Panc1 (cell line): ENCODE measurements at regions not wholly inside any gene's neighbourhood (a gene's known extent, or its start where the extent isn't known, plus 50 kb on each side); places are given as distances from the start of the nearest gene placed in this dataset.

Source experiments
- ATAC-seq: fragments of 200-7000 bp; cut with Tn5 transposase; 2 replicates; pipeline ENCODE4 v1.9.1; 2020; ENCODE audit warnings: mild to moderate bottlenecking, moderate library complexity
- BruUV-seq: library from RNA; stranded (reverse); fragments of 400-500 nt; replicated peaks from 2 replicates; lab custom pipeline; 2021; lab: Mats Ljungman, UMichigan
- CTCF ChIA-PET: fragments of 300-600 bp; sonication (Branson Sonifier 250); formaldehyde crosslinking; loops from one replicate; lab custom pipeline; 2022; ENCODE audit warnings: antibody characterized with exemption; lab: Charles Lee
- POLR2A ChIA-PET: fragments of 300-600 bp; sonication (Branson Sonifier 250); formaldehyde crosslinking; loops from one replicate; lab custom pipeline; 2022; ENCODE audit warnings: antibody characterized with exemption; lab: Charles Lee
- DNase-seq: peaks from one replicate; pipeline ENCODE4 v3.0.0-alpha.2; 2010; ENCODE audit warnings: low read depth, low spot score
- H3K27ac ChIP-seq: 2 replicates; pipeline ENCODE4 v1.5.1; 2011; ENCODE audit warnings: mild to moderate bottlenecking, low read length, inconsistent platforms
- H3K27me3 ChIP-seq: fragments of 200-500 bp; sonication (Bioruptor generic); 2 replicates; pipeline ENCODE4 v1.6.0; 2014; ENCODE audit warnings: low read length, inconsistent platforms; ENCODE audit not compliant: control insufficient read depth, insufficient read depth
- H3K36me3 ChIP-seq: fragments of 200-500 bp; sonication (Bioruptor generic); 2 replicates; pipeline ENCODE4 v1.5.1; 2014; ENCODE audit warnings: inconsistent platforms, mild to moderate bottlenecking, low read length, moderate library complexity; ENCODE audit not compliant: control insufficient read depth, insufficient read depth
- H3K4me1 ChIP-seq: 2 replicates; pipeline ENCODE4 v1.5.1; 2011; ENCODE audit warnings: inconsistent platforms, mild to moderate bottlenecking, low read length, moderate library complexity; ENCODE audit not compliant: control insufficient read depth, insufficient read depth
- H3K4me3 ChIP-seq, 2 experiments: 2 replicates each; pipeline ENCODE4 v1.5.1; 2011 to 2012; ENCODE audit warnings: low read depth in 2 of 2, low read length in 2 of 2, mild to moderate bottlenecking in 2 of 2, inconsistent platforms in 1 of 2, moderate library complexity in 1 of 2
- H3K9me3 ChIP-seq: fragments of 200-500 bp; sonication (Bioruptor generic); 2 replicates; pipeline ENCODE4 v1.5.1; 2014; ENCODE audit warnings: low read depth, mild to moderate bottlenecking, inconsistent platforms, low read length, moderate library complexity; ENCODE audit not compliant: control insufficient read depth, insufficient read depth
- POLR2AphosphoS5 ChIP-seq: IDR thresholded peaks from 2 replicates; pipeline ENCODE4 v1.6.1; 2012; ENCODE audit warnings: mild to moderate bottlenecking, low read depth, low read length, moderate library complexity
- REST ChIP-seq, 2 experiments: IDR thresholded peaks; 2 replicates each; pipeline ENCODE4 v1.6.1; 2011 to 2012; ENCODE audit warnings: low read depth in 2 of 2, control low read depth in 1 of 2, low read length in 1 of 2, mild to moderate bottlenecking in 1 of 2, moderate library complexity in 1 of 2; ENCODE audit not compliant: insufficient read depth in 1 of 2
- SIN3A ChIP-seq: IDR thresholded peaks from 2 replicates; pipeline ENCODE4 v1.6.1; 2012; ENCODE audit warnings: low read depth, mild to moderate bottlenecking, low read length, moderate library complexity, borderline replicate concordance; ENCODE audit not compliant: insufficient read depth
- TCF7L2 ChIP-seq: IDR thresholded peaks from 2 replicates; pipeline ENCODE4 v1.6.1; 2011; ENCODE audit warnings: mild to moderate bottlenecking, low read depth, low read length, inconsistent platforms
- in situ Hi-C: cut with HindIII; loops from 2 replicates; pipeline ENCODE4 v1.10.0; 2016; ENCODE audit warnings: low sequenced_read_pairs, low pct_unique_long_range_greater_than_20kb
- intact Hi-C: fragments of 100-400 bp; cut with micrococcal nuclease; formaldehyde crosslinking; loops from one replicate; pipeline ENCODE4 v1.10.0; 2022; ENCODE audit not compliant: unreplicated experiment
- TF ChIP-seq, protein P1 (sequence below): fragments of 450-650 bp; IDR thresholded peaks from 2 replicates; pipeline ENCODE4 v1.5.1; 2017; ENCODE audit warnings: mild to moderate bottlenecking

DNA sequence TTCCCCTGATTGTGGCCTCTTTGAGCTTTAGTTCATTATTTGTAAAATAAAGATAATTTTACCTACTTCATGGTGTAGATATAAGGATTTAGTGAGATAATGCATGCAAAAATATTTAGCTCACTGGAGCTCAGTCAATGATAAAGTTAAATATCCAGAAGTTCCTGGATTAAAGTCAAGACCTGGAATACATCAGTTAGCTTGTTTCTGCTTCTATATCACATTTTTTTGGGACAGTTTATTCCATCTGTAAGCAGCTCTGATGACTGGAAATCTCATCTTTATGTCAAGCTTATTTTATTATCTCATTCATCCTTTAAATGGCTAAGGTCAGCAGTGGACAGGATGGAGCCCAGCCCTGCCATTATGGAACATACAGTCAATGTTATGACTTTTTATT lies 152.0 kb downstream of the EVA1A start:
- H3K27me3 ChIP-seq, result no peaks in the 10 kb centered on the region
- TF ChIP-seq SIN3A, result no peak
- no peak for TF ChIP-seq POLR2AphosphoS5
- TF ChIP-seq TCF7L2, result no peak
- no peak for TF ChIP-seq REST (IDR thresholded peaks at IDR 0.05; ENCODE audit: insufficient read depth in 1 of 2, low read depth in 2 of 2, low read length in 1 of 2)
- TF ChIP-seq, protein P1, sequence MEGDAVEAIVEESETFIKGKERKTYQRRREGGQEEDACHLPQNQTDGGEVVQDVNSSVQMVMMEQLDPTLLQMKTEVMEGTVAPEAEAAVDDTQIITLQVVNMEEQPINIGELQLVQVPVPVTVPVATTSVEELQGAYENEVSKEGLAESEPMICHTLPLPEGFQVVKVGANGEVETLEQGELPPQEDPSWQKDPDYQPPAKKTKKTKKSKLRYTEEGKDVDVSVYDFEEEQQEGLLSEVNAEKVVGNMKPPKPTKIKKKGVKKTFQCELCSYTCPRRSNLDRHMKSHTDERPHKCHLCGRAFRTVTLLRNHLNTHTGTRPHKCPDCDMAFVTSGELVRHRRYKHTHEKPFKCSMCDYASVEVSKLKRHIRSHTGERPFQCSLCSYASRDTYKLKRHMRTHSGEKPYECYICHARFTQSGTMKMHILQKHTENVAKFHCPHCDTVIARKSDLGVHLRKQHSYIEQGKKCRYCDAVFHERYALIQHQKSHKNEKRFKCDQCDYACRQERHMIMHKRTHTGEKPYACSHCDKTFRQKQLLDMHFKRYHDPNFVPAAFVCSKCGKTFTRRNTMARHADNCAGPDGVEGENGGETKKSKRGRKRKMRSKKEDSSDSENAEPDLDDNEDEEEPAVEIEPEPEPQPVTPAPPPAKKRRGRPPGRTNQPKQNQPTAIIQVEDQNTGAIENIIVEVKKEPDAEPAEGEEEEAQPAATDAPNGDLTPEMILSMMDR, result no peak
- in situ Hi-C loops, result no loop called here
- DNase-seq (no peak), ATAC-seq (no peak)
- intact Hi-C loops, result no loop called here
- ChIA-PET CTCF (no interaction called here), POLR2A (no interaction called here)
- H3K9me3 ChIP-seq, result no peaks in the 10 kb centered on the region
- H3K4me1 ChIP-seq, result no peaks in the 10 kb centered on the region
- no peak overlapping the region for H3K4me3 ChIP-seq
- H3K27ac ChIP-seq, result no peak overlapping the region
- H3K36me3 ChIP-seq, result no peaks in the 10 kb centered on the region
- BruUV-seq, result no TSS peak

DNA sequence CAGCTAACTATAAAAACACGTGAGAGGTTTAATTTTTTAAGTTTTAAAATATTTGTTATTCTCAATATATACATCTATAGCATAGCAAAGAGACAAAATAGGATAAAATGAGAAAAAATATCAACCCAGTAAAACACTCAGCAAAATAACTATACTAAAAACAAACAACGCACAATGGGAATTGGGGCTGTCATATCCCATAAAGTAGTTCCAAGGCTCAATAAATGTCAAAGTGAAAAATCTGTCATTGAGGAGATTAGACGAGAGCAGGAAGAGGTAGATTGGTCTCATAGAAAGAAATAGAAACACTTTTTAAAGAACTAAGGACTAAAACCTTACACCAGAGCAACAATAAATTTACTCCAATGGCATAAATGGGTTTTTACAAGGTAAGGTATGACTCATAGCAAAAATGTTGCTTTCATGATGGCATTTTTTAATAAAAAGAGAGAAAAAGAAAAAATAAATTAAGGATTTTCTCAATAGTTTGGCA lies 153.7 kb downstream of the EVA1A start:
- Histone ChIP-seq H3K27me3 (no peaks in the 10 kb centered on the region), H3K4me3 (no peak overlapping the region), H3K9me3 (no peaks in the 10 kb centered on the region), H3K4me1 (no peaks in the 10 kb centered on the region), H3K36me3 (no peaks in the 10 kb centered on the region), H3K27ac (no peak overlapping the region)
- ATAC-seq (no peak), DNase-seq (no peak)
- TF ChIP-seq POLR2AphosphoS5 (no peak), SIN3A (no peak), REST (IDR thresholded peaks at IDR 0.05; ENCODE audit: insufficient read depth in 1 of 2, low read depth in 2 of 2, low read length in 1 of 2) (no peak), TCF7L2 (no peak)
- TF ChIP-seq, protein P1, result no peak
- in situ Hi-C loops (no loop called here), intact Hi-C loops (no loop called here)
- POLR2A ChIA-PET, result no interaction called here
- CTCF ChIA-PET, result no interaction called here
- BruUV-seq, result no TSS peak
